Uterus (tissue), 2 donors: ENCODE measurements at regions not wholly inside any gene's neighbourhood (a gene's known extent, or its start where the extent isn't known, plus 50 kb on each side); places are given as distances from the start of the nearest gene placed in this dataset.

Experiments
- CTCF ChIP-seq, 4 experiments: fragments of 200-600 bp in 2 of 4; fragments of 450-650 bp in 2 of 4; sonication (generic) in 2 of 4; IDR thresholded peaks; one replicate each; pipeline ENCODE4 v1.5.1; 2016 to 2019; ENCODE audit warnings: antibody characterized with exemption in 4 of 4, mild to moderate bottlenecking in 2 of 4, moderate library complexity in 1 of 4
- POLR2A ChIP-seq, 2 donors: fragments of 450-650 bp; IDR thresholded peaks; one replicate each; pipeline ENCODE4 v1.6.1; 2016; ENCODE audit warnings: antibody characterized with exemption in 2 of 2, mild to moderate bottlenecking in 1 of 2, moderate library complexity in 1 of 2

- TF ChIP-seq CTCF (IDR thresholded peaks at IDR 0.05), result no peak
- TF ChIP-seq POLR2A (IDR thresholded peaks at IDR 0.05), result no peak
These were observed 1016.9 kb upstream of the AUTS2 start for GRCh38 chr7:68581417-68581816.
